T-helper 1 cell treated with Interleukin-12 subunit alpha and Interleukin-12 subunit beta and Interleukin-4 antibody, amounts not matched to agents 30 ng/mL and 1 ng/mL, for 36 hours (primary cell): ENCODE measurements at regions not wholly inside any gene's neighbourhood (a gene's known extent, or its start where the extent isn't known, plus 50 kb on each side); places are given as distances from the start of the nearest gene placed in this dataset.
"Not testable (repeated sequence)": the region's sequence is repeated elsewhere in the genome, so short reads cannot be mapped to it uniquely, and the experiment has no call there.

Experiments
- intact Hi-C: fragments of 100-400 bp; cut with micrococcal nuclease; formaldehyde crosslinking; loops from one replicate; pipeline ENCODE4 v1.15.1; 2024

DNA sequence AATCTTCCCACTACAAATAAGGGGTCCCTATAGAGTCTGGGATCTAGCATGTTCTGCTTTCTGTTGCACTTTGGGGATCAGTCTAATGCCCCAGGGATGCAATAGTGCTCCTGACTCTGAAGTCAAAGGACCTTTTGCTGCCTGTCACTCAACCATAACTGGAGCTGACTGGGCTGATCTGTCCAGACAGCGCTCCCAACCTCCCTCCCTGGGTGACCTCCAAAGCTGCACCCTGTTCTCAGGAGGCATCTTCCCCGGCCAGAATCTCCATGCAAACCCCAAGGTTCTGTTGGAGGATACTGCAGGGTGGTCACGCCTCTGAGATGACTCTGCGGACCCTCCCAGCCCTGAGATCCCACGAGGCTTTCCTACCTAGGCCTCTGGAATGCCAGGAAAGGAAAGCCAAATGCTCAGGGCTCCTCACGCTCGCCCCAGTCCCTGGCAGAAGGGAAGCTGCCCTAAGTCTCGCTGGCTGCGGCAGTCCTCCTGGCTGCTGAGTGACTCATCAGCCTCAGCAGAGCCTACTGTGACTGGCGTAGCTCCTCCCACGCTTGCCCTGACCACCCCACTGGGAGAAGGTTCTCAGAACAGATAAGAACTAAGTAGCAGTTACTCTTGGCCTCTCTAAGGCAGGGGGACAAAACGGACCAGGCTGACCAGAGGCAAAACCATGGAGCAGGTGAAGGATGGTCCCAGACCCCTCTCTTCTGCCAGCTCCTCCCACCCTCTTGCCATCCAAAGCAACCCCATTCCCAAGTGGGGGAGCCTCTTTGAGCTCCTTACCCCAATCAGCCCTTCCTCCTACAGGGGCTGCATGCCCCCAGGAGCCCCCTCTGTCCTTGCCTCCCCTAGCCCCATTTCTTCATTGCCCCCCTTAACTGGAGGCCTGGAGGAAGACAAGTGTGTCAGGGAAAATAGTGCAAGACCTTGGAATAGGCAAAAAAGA lies 124.1 kb upstream of the TNRC6C start:
- intact Hi-C loops: loop anchor here (1.0 kb wide), 1 partner anchor 9 kb away; no protein-coding TSS in a partner anchor

DNA sequence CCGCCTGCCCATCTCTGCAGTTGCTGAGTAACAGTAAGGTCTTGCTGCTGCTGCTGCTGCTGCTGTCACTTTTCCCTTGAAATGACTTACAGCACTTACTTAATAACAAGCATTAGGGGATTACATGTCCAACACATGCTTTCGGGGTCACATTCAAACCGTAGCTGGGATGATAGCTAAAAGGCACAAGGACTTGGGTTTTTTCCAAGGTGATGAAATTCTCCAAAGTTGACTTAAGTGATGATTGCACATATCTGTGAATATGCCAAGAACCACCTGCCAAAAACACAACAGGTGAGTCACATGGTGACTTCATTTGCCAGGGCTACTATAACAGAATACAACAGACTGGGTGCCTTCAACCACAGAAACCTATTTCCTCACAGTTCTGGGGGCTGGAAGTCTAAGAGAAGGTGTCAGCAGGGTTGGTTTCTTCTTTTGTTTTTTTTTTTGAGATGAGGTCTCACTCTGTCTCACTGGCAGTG lies 121.9 kb upstream of the TNRC6C start:
- intact Hi-C loops: no loop called here

DNA sequence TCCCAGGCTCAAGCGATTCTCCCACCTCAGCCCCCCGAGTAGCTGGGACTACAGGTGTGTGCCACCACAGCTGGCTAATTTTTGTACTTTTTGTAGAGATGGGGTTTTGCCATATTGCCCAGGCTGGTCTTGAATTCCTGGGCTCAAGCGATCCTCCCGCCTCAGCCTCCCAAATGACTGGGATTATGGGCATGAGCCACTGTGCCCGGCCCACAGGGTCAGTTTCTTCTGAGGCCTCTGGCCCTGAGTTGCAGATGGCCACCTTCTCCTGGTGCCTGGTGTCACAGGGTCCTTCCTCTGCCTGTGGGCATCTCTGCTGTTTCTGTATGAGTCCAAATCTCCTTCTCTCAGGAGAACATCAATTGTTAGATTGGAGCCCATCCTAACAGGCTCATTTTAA lies 121.4 kb upstream of the TNRC6C start:
- intact Hi-C loops: not testable (repeated sequence)

DNA sequence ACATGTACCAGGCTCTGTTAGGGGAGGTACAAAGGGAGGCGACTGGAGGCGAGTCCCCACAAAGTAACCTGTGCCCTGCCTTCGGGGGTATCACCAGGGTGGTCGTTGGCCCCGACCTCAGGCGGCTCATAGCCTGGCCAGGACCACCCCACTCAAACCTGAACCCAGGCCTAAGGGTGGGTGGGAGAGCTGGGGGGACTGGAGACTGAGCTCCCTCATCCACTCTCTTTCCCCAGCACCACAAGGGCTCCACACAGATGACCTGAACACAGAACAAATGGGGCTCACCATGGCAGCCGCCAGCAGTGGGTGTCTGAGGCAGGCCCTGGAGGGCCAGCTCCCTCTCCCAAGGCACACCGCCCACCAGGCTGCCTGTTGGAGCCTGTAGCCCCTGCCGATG lies 120.6 kb upstream of the TNRC6C start:
- intact Hi-C loops: no loop called here

DNA sequence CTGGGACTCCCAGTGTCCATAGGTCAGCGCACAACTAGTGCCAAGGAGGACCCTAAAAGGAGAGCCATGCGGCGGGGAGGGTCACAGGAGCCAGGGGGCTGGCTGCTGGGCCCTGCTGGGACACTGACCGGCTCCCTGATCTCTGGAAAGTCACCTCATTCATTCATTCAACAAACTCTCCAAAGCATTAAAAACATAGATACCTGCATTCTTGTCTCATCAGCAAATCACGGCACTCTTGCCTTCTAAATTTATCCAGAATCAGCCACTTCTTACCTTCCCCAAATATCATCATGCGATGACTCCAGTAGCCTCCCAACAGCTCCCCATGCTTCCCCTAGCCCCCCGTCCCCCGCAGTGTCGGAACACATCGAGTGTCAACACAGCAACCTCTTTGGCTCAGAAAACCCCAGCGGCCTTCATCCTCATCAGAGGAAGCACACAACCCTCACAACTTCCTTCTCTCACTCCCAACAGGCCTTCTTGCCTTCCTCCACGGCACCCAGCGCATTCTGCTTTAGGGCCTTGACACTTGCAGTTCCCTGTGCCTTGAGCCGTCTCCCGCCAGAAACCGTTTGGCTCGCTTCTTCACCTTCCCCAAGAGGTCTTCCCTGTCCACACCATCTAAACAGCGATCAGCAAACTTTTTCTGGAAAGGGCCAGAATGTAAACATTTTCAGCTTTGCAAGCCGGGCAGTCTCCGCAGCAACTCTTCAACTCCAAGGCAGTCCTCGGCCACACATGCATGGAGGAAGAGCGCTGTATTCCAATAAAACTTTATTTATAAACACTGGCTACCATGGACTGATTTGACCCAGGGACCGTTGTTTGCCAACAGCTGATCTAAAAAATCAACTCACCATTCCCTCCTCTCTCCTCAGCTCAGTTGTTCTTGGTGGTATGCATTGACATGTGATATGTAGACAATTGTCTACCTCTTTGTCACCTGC lies 119.5 kb upstream of the TNRC6C start:
- intact Hi-C loops: no loop called here

DNA sequence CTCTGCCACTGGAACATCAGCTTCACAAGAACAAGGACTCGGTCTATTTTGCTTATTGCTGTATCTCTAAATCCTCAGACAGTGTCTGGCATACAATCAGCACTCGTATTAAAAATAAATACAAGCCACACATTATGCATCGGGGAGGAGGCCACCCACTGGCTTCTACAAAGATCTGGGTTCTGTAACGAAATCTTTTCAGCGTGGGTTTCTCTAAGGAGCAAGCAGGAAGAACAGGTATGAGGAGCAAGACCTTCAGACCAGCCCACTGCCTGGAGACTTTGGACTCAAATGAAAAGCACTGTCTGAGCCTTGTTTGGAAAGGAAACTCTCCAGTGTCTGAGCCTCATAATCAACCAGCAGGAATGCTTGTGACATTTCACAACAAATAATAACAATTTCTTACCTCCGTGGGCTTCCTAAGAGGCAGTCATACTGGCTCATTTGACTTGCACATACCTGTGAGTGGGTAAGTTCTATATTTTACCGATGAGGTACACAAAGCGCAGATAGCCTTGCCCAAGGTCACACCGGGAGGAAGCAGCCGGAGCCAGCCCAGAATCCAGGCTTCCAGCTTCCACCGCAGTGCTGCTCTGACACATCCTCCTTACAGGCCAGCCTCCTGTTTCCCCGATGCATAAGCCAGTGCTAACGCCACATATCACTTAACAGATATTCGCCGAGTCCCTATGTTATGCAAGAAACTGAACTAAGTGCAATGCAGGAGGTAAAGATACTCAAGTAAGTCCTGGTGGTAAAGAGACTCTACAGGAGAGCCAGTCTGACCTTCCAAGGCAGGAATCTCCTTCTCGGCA lies 118.6 kb upstream of the TNRC6C start:
- intact Hi-C loops: loop anchor here (10.0 kb wide), 1 partner anchor 175 kb away; no protein-coding TSS in a partner anchor

DNA sequence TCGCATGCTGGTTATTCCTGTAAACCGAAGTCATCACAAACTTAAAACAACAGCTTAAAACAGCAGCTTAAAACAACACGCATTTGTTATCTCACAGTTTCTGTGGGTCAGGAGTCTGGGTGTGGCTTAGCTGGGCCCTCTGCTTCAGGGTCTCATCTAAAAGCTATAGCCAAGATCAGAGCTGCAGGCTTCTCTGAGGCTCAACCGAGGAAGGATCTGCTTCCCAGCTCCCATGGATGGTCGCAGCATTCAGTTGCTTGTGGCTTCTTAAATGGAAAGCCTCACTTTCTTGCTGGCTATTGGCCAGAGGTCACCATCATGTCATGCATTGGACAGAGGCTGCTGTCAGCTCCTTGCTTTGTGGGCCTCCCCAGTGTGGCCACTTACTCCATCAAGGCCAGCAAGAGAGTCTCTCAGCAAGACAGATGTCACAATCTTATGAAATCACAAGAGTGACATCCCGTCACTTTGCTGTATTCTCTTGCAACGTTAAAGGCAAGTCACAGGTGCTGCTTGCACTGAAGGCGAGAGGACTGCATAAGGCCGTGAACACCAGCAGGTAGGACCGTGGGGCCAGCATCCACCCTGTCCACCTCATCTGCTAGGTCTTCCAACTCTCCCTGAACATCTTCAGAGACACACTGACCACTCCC lies 117.9 kb upstream of the TNRC6C start:
- intact Hi-C loops: loop anchor here (10.0 kb wide), 1 partner anchor 174 kb away; no protein-coding TSS in a partner anchor

DNA sequence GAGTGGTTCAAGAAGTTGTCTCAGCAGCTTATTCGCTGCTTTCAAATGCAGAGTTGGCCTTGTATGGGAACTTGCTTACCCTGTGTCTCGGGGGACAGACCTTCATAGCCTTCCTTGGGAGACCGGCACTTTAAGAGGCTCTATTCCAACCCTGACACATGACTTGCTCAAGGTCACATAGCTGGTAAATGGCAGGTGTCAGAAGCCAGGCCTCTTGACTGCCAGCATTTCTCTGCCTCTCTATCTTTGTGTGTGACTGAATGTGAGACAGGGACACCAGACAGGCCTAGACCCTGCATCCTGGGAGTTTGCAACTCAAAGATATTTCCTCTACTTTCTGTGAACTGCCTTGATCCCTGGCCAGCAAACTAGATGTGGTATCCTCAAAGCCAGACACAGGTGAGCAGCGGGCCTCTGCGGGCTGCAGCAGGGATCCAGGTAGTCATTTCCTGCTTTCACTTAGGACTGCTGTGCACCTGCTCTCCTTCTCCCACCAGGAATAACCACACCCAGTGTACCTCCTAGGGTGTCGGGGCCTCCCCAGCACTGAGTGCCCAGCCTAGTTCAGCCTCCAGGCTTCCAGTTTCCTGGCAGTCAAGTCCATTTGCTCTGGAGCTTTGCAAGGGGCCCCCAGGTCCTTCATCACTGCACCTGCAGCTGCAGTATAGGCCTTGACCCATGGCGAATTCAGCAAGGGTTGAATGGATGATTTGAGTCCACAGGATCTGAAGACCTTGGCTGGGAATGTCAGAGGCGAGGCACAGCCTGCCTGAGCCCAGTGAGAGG lies 116.6 kb upstream of the TNRC6C start:
- intact Hi-C loops: loop anchor here (10.0 kb wide), 1 partner anchor 173 kb away; no protein-coding TSS in a partner anchor

DNA sequence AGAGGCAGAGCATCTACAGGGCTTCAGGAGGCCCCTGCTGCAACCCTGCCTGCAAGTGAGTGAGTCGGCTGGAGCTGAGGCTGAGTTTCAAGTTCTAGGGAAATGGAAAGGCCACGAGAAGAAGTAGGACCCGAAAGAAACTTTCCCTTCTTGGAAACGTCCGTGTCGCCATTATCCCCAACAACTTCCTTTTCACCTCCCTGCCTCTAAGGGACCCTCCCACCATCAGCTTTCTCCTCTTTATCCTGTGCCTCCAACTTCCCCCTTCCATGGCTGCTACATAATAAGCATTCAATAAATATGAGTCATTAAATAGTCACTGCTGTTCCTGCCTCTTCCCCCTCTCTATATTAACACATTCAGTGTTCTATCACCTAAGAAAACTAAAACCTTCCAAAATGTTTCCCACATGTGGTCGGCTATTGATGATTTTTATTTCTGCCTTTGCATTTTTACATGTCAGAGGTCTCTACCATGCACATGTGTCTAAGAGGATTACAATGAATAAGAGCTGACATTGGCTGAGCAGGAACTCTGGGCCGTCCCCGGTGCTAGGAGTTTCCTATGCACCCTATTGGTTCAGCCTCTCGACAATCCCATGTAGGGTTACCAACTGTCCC lies 115.9 kb upstream of the TNRC6C start:
- intact Hi-C loops: loop anchor here (1.0 to 10.0 kb wide), 6 partner anchors 8 to 175 kb away; partner anchors contain the start of gene TNRC6C

DNA sequence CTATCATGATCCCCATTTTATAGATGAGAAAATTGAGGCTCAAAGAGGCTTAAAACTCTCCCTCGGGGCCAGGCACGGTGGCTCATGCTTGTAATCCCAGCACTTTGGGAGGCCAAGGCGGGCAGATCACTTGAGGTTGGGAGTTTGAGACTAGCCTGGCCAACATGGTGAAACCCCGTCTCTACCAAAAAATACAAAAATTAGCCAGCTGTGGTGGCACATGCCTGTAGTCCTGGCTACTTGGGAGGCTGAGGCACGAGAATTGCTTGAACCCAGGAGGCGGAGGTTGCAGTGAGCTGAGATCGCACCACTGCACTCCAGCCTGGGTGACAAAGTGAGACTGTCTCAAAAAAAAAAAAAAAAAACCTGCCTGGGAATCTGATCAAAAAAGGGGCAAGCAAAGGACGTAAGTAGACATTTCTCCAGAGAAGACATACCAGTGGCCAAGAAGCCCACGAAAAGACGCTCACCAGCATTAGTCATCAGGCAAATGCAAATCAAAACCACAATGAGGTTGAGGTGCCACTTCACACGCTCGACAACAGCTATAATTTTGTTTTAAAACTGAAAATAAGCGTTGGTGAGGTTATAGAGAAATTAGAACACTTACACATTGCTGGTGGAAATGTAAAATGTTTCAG lies 115.1 kb upstream of the TNRC6C start:
- intact Hi-C loops: loop anchor here (1.0 to 10.0 kb wide), 6 partner anchors 9 to 176 kb away; partner anchors contain the start of gene TNRC6C

DNA sequence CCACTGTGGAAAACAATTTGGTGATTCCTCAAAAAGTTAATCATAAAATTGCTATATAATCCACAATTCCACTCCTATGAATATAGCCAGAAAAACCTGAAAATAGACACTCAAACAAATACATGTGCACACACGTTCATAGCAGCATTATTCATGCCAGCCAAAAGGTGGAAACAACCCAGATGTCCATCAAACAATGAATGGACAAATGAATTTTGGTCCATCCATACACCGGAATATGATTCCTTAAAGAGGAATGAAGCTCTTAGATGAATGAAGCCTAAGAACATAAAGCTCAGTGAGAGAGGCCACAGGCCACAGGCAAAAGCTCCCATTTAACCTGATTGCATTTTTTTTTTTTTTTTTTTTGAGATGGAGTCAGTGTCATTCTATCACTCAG lies 114.6 kb upstream of the TNRC6C start:
- intact Hi-C loops: loop anchor here (1.0 to 10.0 kb wide), 6 partner anchors 10 to 177 kb away; partner anchors contain the start of gene TNRC6C

DNA sequence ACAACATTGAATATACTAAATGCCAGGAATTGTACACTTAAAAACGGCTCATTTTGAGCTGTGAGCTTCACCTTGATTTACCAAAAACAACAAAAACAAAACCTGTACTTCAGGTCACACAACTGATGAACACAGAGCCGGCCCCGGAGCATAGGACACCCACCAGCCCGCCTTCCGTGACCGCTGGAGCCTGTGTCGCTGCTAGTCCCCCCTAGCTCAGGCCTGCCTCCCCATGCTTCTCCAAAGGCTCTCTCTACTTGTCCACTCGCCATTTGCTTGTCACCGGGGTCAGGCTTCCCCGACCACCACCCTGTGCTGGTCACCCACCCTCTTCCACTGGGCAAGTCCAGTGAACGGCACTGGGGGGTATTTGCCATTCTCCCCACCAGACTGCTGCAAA lies 113.8 kb upstream of the TNRC6C start:
- intact Hi-C loops: loop anchor here (10.0 kb wide), 1 partner anchor 170 kb away; no protein-coding TSS in a partner anchor

DNA sequence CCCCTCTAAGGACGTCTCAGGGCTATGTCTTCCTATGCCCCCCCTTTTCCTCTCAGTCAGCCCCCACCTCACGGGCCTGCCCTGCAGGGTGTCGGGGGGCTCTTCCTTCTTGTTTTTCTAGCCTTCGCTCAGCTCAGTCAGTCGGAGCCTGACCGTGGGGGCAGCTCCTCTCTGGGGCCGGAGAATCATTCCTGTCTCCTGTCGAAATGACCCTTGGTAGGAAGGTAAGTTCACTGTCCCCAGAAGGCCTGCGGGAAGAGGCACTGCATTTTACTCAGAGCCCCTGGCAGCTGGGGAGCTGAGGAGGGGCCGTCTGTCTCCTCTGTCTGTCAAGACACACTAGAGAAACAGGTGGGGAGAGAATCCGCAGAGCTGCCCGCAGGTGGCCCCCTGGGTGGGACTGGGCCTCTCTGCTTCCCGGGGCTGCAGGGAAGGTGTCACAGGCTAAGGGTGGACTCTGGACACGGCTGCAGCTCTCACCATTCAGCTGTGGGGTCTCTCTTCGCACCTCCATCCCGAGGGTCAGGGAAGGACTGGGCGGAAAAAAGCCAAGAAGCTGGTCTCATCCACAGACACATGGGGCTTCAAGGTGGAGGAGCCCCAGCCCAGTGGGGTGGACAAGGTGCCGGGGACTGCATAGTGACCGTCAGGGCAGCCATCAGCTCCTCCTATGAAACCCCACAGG lies 112.8 kb upstream of the TNRC6C start:
- intact Hi-C loops: loop anchor here (10.0 kb wide), 1 partner anchor 169 kb away; no protein-coding TSS in a partner anchor

DNA sequence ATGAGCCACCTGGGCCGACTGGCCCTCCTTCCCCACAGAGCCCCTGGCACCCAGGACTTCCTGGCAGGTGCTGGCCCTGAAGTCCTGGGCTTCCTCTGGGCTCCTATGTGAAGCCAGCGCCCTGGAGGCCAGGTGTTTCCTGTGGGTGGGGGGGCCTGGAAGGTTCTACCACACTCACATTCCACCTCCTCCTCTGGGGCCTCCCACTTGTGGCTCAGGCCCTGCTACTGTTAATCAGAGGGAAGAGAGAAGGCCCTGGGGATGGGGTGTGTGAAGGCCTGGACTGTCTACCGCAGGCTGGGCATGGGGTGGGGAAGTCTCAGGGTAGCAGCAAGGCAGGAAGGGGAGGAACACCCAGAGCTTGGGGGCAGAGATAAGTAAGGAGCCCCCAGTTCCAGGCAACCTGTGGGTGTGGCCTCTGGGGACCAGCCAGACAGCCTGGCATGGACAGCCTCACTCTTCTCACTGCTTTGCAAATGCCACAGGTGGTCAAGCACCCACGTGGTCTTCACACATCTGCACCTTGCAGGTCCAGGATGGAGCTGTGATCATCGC lies 111.9 kb upstream of the TNRC6C start:
- intact Hi-C loops: loop anchor here (10.0 kb wide), 1 partner anchor 168 kb away; no protein-coding TSS in a partner anchor

DNA sequence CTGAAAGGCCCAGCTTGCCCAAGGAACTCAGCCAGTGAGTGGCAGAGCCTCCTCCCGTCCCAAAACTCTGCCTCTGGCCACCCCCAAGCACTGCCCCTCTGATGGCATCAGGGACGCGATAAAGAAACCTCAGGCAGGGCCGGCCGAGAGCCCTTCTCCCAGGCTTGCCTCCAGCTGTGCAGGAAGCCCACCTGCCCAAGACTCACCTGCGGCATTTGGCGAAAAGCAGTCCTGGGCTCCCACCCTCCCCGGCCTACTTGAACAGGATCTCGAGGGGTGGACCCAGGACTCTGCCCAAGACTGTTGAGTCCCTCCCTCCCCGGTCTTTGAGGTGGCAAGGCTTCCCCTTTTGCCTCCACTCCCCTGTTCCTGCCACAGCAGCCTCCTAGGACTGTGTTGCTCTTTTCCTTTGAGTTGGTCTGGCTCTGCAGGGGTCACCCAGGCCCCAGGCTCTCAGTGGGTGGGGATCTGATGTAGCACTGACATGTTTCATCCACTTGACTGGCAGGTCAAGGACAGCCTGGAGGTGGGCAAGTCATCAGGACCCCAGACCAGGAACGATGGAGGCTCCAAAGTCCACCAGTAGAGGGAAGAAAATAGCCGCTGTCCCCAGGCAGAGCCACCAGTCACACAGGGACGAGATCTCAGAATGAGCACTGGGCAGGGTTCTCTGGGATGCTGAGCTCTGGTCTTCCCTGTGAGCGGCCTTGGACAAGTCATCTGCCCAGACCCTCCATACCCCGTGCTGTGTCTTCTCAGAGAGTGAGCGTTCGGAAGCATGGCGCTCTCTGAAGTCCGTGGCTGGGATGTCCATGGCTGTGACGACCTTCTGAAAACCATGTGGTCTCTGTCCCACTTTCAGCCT lies 111.0 kb upstream of the TNRC6C start:
- intact Hi-C loops: loop anchor here (10.0 kb wide), 1 partner anchor 167 kb away; no protein-coding TSS in a partner anchor

DNA sequence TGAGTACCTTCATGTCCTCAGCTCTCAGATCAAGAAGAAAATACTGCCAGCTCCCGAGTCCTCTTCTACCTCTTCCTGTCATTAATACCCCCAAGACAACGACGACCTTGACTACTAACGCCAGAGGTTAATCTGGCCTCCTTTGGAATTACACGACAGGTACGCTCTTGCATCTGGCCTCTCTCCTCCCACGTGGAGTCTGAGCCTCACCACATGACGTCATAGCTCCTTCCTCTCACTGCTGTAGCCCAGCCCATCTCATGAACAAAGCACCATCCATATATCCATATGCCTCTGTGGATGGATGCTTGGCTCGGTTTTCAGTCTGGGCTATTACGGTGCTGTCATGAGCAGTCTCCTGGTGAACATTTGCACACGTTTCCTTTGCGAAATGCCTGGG lies 110.2 kb upstream of the TNRC6C start:
- intact Hi-C loops: loop anchor here (10.0 kb wide), 1 partner anchor 167 kb away; no protein-coding TSS in a partner anchor
